HL-60 (cell line): ENCODE measurements at regions not wholly inside any gene's neighbourhood (a gene's known extent, or its start where the extent isn't known, plus 50 kb on each side); places are given as distances from the start of the nearest gene placed in this dataset.

ENCODE experiments used
- CTCF ChIP-seq: IDR thresholded peaks from one replicate; pipeline ENCODE4 v1.5.1; 2011; ENCODE audit warnings: low read length, control low read depth, inconsistent platforms; ENCODE audit not compliant: insufficient read depth
- REST ChIP-seq: IDR thresholded peaks from 2 replicates; pipeline ENCODE4 v1.6.1; 2012; ENCODE audit warnings: low read depth; ENCODE audit not compliant: insufficient replicate concordance

GRCh38 chr12:85358715-85359114, 78.7 kb downstream of the ALX1 start:
- TF ChIP-seq CTCF (no peak), REST (no peak)
